OCI-LY7 (cell line): ENCODE measurements at regions not wholly inside any gene's neighbourhood (a gene's known extent, or its start where the extent isn't known, plus 50 kb on each side); places are given as distances from the start of the nearest gene placed in this dataset.

ENCODE experiments used
- BruUV-seq: library from RNA; stranded (reverse); fragments of 400-500 nt; replicated peaks from 2 replicates; lab custom pipeline; 2021; lab: Mats Ljungman, UMichigan
- CTCF ChIA-PET: fragments of 300-600 bp; sonication (Branson Sonifier 250); formaldehyde crosslinking; loops from one replicate; lab custom pipeline; 2022; ENCODE audit warnings: antibody characterized with exemption; ENCODE audit not compliant: unreplicated experiment; lab: Charles Lee
- POLR2A ChIA-PET: fragments of 300-600 bp; sonication (Branson Sonifier 250); formaldehyde crosslinking; loops from one replicate; lab custom pipeline; 2022; ENCODE audit warnings: antibody characterized with exemption; lab: Charles Lee
- DNase-seq: peaks from one replicate; pipeline ENCODE4 v3.0.0-alpha.2; 2015; ENCODE audit warnings: low spot score
- H2AFZ ChIP-seq: fragments of 200-600 bp; sonication (generic), shearing (Covaris generic); 2 replicates; pipeline ENCODE4 v1.6.1; 2014; ENCODE audit warnings: mild to moderate bottlenecking, antibody characterized with exemption, low read length, moderate library complexity
- H3K27ac ChIP-seq: fragments of 200-600 bp; sonication (generic); 2 replicates; pipeline ENCODE4 v1.5.1; 2014; ENCODE audit warnings: mixed run types, low read depth, mild to moderate bottlenecking, moderate library complexity, low read length, inconsistent platforms; ENCODE audit not compliant: poor library complexity, severe bottlenecking
- H3K36me3 ChIP-seq: fragments of 200-600 bp; sonication (generic); 2 replicates; pipeline ENCODE4 v1.6.1; 2014; ENCODE audit warnings: mild to moderate bottlenecking, antibody characterized with exemption, low read length, moderate library complexity, mixed read lengths; ENCODE audit not compliant: insufficient read depth
- H3K4me1 ChIP-seq: fragments of 200-600 bp; sonication (generic); 2 replicates; pipeline ENCODE4 v1.5.1; 2014; ENCODE audit warnings: mild to moderate bottlenecking, low read length; ENCODE audit not compliant: insufficient read depth, poor library complexity, severe bottlenecking
- H3K4me2 ChIP-seq: fragments of 200-600 bp; sonication (generic); 2 replicates; pipeline ENCODE4 v1.6.1; 2014; ENCODE audit warnings: mild to moderate bottlenecking, low read length
- H3K4me3 ChIP-seq: fragments of 200-600 bp; sonication (generic); 2 replicates; pipeline ENCODE4 v1.5.1; 2014; ENCODE audit warnings: mild to moderate bottlenecking, low read depth, low read length; ENCODE audit not compliant: poor library complexity, severe bottlenecking
- H3K79me2 ChIP-seq: fragments of 200-600 bp; sonication (generic); 2 replicates; pipeline ENCODE4 v1.6.1; 2016; ENCODE audit warnings: low read depth, mild to moderate bottlenecking, low read length, moderate library complexity, mixed read lengths; ENCODE audit not compliant: insufficient read depth
- H3K9me2 ChIP-seq: fragments of 200-600 bp; sonication (generic); 2 replicates; pipeline ENCODE4 v1.6.1; 2016; ENCODE audit warnings: mild to moderate bottlenecking, low read length, mixed read lengths; ENCODE audit not compliant: insufficient read depth
- H3K9me3 ChIP-seq: fragments of 200-600 bp; sonication (generic); 2 replicates; pipeline ENCODE4 v1.6.1; 2014; ENCODE audit warnings: mild to moderate bottlenecking, mixed run types, low read length, mixed read lengths
- H4K20me1 ChIP-seq: fragments of 200-600 bp; sonication (generic); 2 replicates; pipeline ENCODE4 v1.6.1; 2014; ENCODE audit warnings: mild to moderate bottlenecking, antibody characterized with exemption, low read length, moderate library complexity, mixed read lengths; ENCODE audit not compliant: insufficient read depth
- EZH2phosphoT487 ChIP-seq: fragments of 200-600 bp; sonication (generic); IDR thresholded peaks from 2 replicates; pipeline ENCODE4 v1.6.1; 2018; ENCODE audit warnings: low read depth, borderline replicate concordance, mild to moderate bottlenecking, mixed run types, antibody characterized with exemption, low read length, moderate library complexity, mixed read lengths
- intact Hi-C: fragments of 100-400 bp; cut with micrococcal nuclease; formaldehyde crosslinking; loops from one replicate; pipeline ENCODE4 v1.10.0; 2022; ENCODE audit not compliant: unreplicated experiment
- TF ChIP-seq, protein P1 (sequence below): fragments of 200-600 bp; sonication (generic); conservative IDR thresholded peaks from 2 replicates; pipeline ENCODE4 v1.5.1; 2014; ENCODE audit warnings: mild to moderate bottlenecking, antibody characterized with exemption, low read length, moderate library complexity, mixed read lengths

- POLR2A ChIA-PET: interaction anchor here (0.5 to 1.8 kb wide), 7 partner anchors 11 to 947 kb away, joined by 3 to 6 read pairs (median 3); no protein-coding TSS in a partner anchor
- TF ChIP-seq EZH2phosphoT487: no peak
- TF ChIP-seq, protein P1, sequence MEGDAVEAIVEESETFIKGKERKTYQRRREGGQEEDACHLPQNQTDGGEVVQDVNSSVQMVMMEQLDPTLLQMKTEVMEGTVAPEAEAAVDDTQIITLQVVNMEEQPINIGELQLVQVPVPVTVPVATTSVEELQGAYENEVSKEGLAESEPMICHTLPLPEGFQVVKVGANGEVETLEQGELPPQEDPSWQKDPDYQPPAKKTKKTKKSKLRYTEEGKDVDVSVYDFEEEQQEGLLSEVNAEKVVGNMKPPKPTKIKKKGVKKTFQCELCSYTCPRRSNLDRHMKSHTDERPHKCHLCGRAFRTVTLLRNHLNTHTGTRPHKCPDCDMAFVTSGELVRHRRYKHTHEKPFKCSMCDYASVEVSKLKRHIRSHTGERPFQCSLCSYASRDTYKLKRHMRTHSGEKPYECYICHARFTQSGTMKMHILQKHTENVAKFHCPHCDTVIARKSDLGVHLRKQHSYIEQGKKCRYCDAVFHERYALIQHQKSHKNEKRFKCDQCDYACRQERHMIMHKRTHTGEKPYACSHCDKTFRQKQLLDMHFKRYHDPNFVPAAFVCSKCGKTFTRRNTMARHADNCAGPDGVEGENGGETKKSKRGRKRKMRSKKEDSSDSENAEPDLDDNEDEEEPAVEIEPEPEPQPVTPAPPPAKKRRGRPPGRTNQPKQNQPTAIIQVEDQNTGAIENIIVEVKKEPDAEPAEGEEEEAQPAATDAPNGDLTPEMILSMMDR: no peak
Observed at GRCh38 chr4:56106180-56107147, 157.7 kb downstream of the CEP135 start.

GRCh38 chr4:56104188-56104587 lies 155.4 kb downstream of the CEP135 start:
- H2AFZ ChIP-seq: no peak overlapping the region
- H4K20me1 ChIP-seq: 0 out of 2 replicates have a peak, but pooled peaks cover 5% of the 10 kb centered on the region
- no peak overlapping the region for H3K27ac ChIP-seq
- H3K4me3 ChIP-seq: no peak overlapping the region
- BruUV-seq: no TSS peak
- H3K79me2 ChIP-seq: no peaks in the 10 kb centered on the region
- no peak overlapping the region for H3K4me2 ChIP-seq
- peaks cover 3% of the 10 kb centered on the region for H3K4me1 ChIP-seq
- no peaks in the 10 kb centered on the region for H3K9me2 ChIP-seq
- no peak for DNase-seq
- intact Hi-C loops: no loop called here
- ChIA-PET CTCF (no interaction called here), POLR2A (interaction anchor here (0.7 kb wide), 1 partner anchor 673 kb away, joined by 5 read pairs; no protein-coding TSS in a partner anchor)
- TF ChIP-seq, protein P1: no peak
- no peak for TF ChIP-seq EZH2phosphoT487
- H3K36me3 ChIP-seq: no peaks in the 10 kb centered on the region
- H3K9me3 ChIP-seq: no peaks in the 10 kb centered on the region

More at GRCh38 chr4:56106180-56107147, 157.7 kb downstream of the CEP135 start:
- CTCF ChIA-PET: no interaction called here
- H3K9me2 ChIP-seq: no peaks in the 10 kb centered on the region
- intact Hi-C loops: no loop called here
- H4K20me1 ChIP-seq: 0 out of 2 replicates have a peak, but pooled peaks cover 5% of the 10 kb centered on the region
- H3K4me3 ChIP-seq: no peak overlapping the region
- no peaks in the 10 kb centered on the region for H3K79me2 ChIP-seq
- no TSS peak for BruUV-seq
- no peak overlapping the region for H3K4me2 ChIP-seq
- H3K36me3 ChIP-seq: no peaks in the 10 kb centered on the region
- H3K9me3 ChIP-seq: no peaks in the 10 kb centered on the region
- H2AFZ ChIP-seq: no peak overlapping the region
- H3K4me1 ChIP-seq: no peaks in the 10 kb centered on the region
- DNase-seq: no peak
- H3K27ac ChIP-seq: no peak overlapping the region
